NT2/D1 (cell line): ENCODE measurements at regions not wholly inside any gene's neighbourhood (a gene's known extent, or its start where the extent isn't known, plus 50 kb on each side); places are given as distances from the start of the nearest gene placed in this dataset.

Experiments
- SUZ12 ChIP-seq: IDR thresholded peaks from 2 replicates; pipeline ENCODE4 v1.6.1; 2011; ENCODE audit not compliant: insufficient read length, insufficient read depth; ENCODE audit errors: extremely low read depth
- YY1 ChIP-seq: IDR thresholded peaks from 2 replicates; pipeline ENCODE4 v1.6.1; 2011; ENCODE audit not compliant: insufficient read length, insufficient read depth
- ZNF274 ChIP-seq: IDR thresholded peaks from 2 replicates; pipeline ENCODE4 v1.6.1; 2011; ENCODE audit warnings: mild to moderate bottlenecking, low read depth, low read length

DNA sequence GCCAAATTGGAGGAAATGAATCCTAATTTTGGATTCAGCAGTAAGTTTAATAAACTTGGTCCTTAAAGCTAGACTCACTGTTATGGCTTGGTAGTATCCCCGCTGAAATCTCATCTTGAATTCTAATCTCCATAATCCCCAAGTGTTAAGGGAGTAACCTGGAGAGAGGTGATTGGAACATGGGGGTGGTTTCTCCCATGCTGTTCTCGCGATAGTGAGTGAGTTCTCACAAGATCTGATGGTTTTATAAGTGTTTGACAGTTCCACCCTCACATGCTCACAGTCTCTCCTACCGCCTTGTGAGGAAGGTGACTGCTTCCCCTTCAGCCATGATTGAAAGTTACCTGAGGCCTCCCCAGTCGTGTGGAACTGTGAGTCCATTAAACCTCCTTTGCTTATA lies 824.5 kb upstream of the WWC1 start:
- no peak for TF ChIP-seq YY1
- TF ChIP-seq ZNF274: no peak
- TF ChIP-seq SUZ12: no peak
